ENCODE measurements at regions not wholly inside any gene's neighbourhood (a gene's known extent, or its start where the extent isn't known, plus 50 kb on each side); places are given as distances from the start of the nearest gene placed in this dataset.

- Histone ChIP-seq H3K27ac (no peak overlapping the region), H3K4me1 (replicated peaks) (no peaks in the 10 kb centered on the region), H3K4me3 (no peak overlapping the region), H3K9me3 (no peaks in the 10 kb centered on the region), H3K27me3 (replicated peaks; ENCODE audit: insufficient read depth) (no peaks in the 10 kb centered on the region), H3K36me3 (no peaks in the 10 kb centered on the region)
- intact Hi-C loops (cut with DNase I) = no loop called here
- TF ChIP-seq POLR2A (IDR thresholded peaks at IDR 0.05) (no peak), CTCF (IDR thresholded peaks at IDR 0.05) (no peak), POLR2AphosphoS5 (IDR thresholded peaks at IDR 0.05) (no peak)
- DNase-seq (ENCODE audit: low spot score) = no peak
These were observed 92.4 kb downstream of the KBTBD8 start for GRCh38 chr3:67090474-67090873.

GRCh38 chr3:67093305-67093704 lies 95.2 kb downstream of the KBTBD8 start:
- no peak for TF ChIP-seq POLR2A (IDR thresholded peaks at IDR 0.05)
- TF ChIP-seq CTCF (IDR thresholded peaks at IDR 0.05) = no peak
- Histone ChIP-seq H3K4me1 (replicated peaks) (no peaks in the 10 kb centered on the region), H3K27ac (no peak overlapping the region), H3K4me3 (no peak overlapping the region), H3K9me3 (no peaks in the 10 kb centered on the region), H3K36me3 (no peaks in the 10 kb centered on the region), H3K27me3 (replicated peaks; ENCODE audit: insufficient read depth) (no peaks in the 10 kb centered on the region)
- no peak for DNase-seq (ENCODE audit: low spot score)
- intact Hi-C loops (cut with DNase I) = no loop called here
- 96% methylated on average over 1 of the region's 1 CpG for WGBS

- WGBS = 43% methylated on average over 5 of the region's 5 CpGs
- DNase-seq (ENCODE audit: low spot score) = no peak
These were observed 96.1 kb downstream of the KBTBD8 start for GRCh38 chr3:67094167-67094566.

GRCh38 chr3:67094774-67095173 lies 96.7 kb downstream of the KBTBD8 start:
- no peaks in the 10 kb centered on the region for H3K9me3 ChIP-seq
- no peak overlapping the region for H3K4me3 ChIP-seq
- H3K27me3 ChIP-seq (replicated peaks; ENCODE audit: insufficient read depth) = no peaks in the 10 kb centered on the region
- no peaks in the 10 kb centered on the region for H3K4me1 ChIP-seq (replicated peaks)
- TF ChIP-seq POLR2A (IDR thresholded peaks at IDR 0.05) = no peak
- no peak for TF ChIP-seq POLR2AphosphoS5 (IDR thresholded peaks at IDR 0.05)
- TF ChIP-seq CTCF (IDR thresholded peaks at IDR 0.05) = no peak
- no peaks in the 10 kb centered on the region for H3K36me3 ChIP-seq
- WGBS = 29% methylated on average over 1 of the region's 1 CpG
- DNase-seq (ENCODE audit: low spot score) = peak; percentile 20
- intact Hi-C loops (cut with DNase I) = no loop called here
- H3K27ac ChIP-seq = no peak overlapping the region

More at GRCh38 chr3:67094167-67094566, 96.1 kb downstream of the KBTBD8 start:
- Histone ChIP-seq H3K4me3 (no peak overlapping the region), H3K27ac (no peak overlapping the region), H3K9me3 (no peaks in the 10 kb centered on the region), H3K36me3 (no peaks in the 10 kb centered on the region), H3K27me3 (replicated peaks; ENCODE audit: insufficient read depth) (no peaks in the 10 kb centered on the region), H3K4me1 (replicated peaks) (no peaks in the 10 kb centered on the region)
- no peak for TF ChIP-seq CTCF (IDR thresholded peaks at IDR 0.05)
- TF ChIP-seq POLR2A (IDR thresholded peaks at IDR 0.05) = no peak
- no peak for TF ChIP-seq POLR2AphosphoS5 (IDR thresholded peaks at IDR 0.05)
- intact Hi-C loops (cut with DNase I) = no loop called here

GRCh38 chr3:67104388-67104787 lies 106.3 kb downstream of the KBTBD8 start:
- intact Hi-C loops (cut with DNase I) = no loop called here
- TF ChIP-seq POLR2AphosphoS5 (IDR thresholded peaks at IDR 0.05) (no peak), CTCF (IDR thresholded peaks at IDR 0.05) (no peak), POLR2A (IDR thresholded peaks at IDR 0.05) (no peak)

More at GRCh38 chr3:67104388-67104787, 106.3 kb downstream of the KBTBD8 start:
- Histone ChIP-seq H3K4me3 (no peak overlapping the region), H3K9me3 (no peaks in the 10 kb centered on the region), H3K27me3 (replicated peaks; ENCODE audit: insufficient read depth) (no peaks in the 10 kb centered on the region), H3K36me3 (no peaks in the 10 kb centered on the region), H3K27ac (no peak overlapping the region), H3K4me1 (replicated peaks) (no peaks in the 10 kb centered on the region)
- DNase-seq (ENCODE audit: low spot score) = no peak
